HG03378 (cell line): ENCODE measurements at regions not wholly inside any gene's neighbourhood (a gene's known extent, or its start where the extent isn't known, plus 50 kb on each side); places are given as distances from the start of the nearest gene placed in this dataset.

ENCODE experiments used
- ATAC-seq: cut with Tn5 transposase; IDR thresholded peaks from one replicate; pipeline ENCODE4 v1.9.1; 2021; ENCODE audit warnings: mild to moderate bottlenecking, moderate library complexity; ENCODE audit not compliant: unreplicated experiment

DNA sequence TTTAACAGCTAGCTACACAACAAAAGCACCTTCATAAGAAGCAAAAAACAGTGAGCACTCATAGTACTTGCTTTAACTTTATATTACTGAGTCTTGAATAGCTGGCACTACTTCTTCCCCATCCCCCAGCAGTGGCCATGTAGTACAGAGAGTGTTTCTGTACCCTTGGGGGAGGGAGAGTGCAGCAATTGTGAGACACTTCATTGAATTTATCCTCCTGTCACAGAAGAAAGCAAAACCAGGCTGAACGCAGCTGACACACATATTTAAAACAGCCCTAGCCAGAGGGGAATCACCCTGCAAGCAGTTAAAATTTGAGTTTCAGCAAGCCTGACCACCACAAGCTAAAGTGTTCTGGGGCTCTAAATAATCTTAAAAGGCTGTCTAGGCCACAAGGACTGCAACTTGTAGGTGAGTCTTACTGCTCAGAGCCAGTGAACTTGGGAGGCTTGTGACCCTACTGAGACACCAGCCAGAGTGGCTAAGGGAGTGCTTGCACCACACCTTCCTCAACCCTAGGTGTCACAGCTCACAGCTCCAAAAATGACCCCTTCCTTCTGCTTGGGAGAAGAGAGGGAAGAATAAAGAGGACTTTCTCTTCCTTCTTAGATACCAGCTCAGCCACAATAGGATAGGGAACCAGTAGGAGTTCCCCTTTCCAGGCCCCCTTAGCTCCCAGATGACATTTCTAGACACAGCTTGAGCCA lies 97.7 kb upstream of the MEOX2 start:
- ATAC-seq: no peak

DNA sequence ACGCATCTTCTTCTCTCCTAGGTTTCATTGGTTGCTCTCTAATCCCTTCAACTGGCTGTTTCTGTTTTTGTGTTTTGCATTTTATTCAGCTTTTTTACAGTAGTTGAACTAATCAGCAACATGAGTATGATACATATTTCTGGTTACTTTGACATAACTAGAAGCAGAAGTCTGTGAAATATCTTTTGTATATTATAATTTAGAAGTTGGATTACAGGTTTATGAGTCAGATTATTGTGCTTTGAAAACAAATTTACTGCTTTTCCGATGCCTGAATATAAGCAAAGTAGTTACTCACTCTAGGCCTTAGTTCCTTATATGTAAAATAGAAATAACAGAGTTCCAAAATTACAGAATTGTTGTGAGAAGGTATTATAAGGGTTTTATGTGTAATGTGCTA lies 96.2 kb upstream of the MEOX2 start:
- no peak for ATAC-seq

DNA sequence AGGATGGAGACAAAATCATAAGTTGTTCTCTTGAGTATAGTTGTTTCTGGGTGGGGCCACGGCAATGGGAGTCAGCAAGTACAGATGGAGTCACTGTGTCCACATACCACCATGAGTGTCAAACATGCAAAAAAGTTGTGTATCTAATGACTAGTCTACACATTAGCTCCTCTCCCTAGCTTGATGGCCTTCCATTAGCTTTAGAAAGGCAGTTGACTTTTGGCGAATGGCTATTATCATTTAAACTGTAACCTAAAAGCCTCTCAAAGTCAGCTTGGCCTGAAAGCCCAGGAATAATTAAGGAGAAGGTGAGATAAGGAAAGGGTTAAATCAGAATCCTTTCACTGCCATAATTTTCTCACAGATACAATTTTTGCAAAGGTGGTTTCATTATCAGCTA lies 95.5 kb upstream of the MEOX2 start:
- ATAC-seq: no peak

DNA sequence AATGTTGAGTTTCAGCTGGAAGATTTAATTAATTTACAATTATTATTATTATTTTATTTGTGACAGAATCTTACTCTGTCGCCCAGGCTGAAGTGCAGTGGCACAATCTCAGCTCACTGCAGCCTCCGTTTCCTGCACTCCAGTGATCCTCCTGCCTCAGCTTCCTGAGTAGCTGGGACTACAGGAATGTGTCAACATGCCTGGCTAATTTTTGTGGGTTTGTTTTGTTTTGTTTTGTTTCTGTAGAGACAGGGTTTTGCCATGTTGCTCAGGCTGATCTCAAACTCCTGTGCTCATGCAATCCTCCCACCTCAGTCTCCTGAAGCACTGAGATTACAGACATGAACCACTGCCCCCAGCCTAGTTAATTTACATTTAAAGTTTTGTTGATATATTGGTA lies 93.8 kb upstream of the MEOX2 start:
- no peak for ATAC-seq

DNA sequence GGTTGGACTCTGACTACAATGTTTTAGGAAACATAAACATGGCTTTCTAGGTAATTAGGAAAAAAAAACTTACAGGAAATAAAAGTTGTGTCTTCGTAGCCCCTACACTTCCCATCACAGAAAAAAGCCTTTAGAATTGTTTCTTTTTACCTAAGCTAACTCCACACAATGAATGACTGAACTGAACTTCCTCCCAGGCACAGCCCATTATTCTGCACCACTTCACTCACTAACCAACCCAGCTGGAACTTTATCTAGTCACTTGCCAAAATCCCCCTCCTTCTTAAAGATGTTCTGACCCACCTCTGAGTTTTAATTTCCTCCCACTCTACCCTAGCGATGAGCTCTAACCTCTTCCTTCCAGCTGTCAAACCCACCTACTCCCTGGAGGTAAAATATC lies 91.7 kb upstream of the MEOX2 start:
- no peak for ATAC-seq

DNA sequence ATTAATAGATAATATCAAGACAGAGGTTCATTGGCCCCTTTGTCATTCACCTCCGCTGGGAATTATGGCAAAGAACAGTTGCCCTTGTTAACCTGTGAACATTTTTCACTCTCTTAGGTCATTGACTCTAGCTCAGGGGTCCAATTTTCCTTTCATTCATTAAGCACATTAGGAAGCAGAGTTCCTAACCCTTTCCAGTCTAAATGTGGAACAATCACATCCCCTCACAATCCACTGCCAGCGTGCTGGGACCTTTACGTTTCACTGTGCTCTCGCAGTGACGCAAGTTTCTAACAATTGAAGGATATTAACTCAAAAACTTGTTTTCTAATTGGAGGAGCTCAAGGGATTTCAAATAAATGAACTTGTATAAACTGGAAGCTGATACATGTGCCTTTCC lies 79.3 kb upstream of the MEOX2 start:
- no peak for ATAC-seq

DNA sequence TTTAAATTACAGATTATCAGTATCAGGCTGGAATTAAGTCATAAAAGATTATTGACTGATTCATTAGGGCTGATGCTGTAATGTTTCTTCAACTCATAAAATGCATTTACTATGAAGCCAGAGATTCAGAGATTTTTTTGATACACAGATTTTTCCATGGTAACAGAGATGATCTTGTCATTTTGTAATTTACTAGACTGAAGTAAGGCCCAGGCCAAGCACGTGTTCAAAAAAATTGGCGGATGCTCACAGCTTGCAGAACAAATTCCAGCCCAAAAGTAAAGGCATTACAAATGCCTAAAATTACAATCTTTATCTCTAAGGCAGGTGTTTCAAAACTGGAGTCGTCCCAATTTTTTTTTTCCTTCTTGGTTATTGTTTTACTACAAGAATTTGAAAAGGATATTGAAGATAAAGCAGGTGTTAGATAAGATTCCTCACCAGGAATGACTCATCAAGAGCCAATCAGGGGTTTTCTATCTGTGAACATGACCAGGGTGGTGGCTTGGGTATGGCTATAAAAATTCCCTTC lies 78.4 kb upstream of the MEOX2 start:
- no peak for ATAC-seq

DNA sequence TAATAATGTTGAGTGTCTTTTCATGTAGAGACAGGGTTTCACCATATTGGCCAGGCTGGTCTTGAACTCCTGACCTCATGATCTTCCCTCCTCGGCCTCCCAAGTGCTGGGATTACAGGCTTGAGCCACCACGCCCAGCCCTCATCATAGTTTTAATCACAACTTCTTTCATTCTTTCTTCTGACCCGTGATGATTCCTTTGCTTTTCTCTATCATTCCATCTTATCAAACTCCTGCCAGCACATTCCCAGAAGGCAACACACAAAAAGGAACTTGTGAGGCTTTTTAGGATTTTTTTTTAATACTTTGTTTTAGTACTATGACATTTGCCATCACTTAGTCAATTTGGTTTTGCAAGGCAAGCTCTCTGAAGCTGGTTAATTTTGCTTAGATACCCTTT lies 77.5 kb upstream of the MEOX2 start:
- ATAC-seq: no peak

DNA sequence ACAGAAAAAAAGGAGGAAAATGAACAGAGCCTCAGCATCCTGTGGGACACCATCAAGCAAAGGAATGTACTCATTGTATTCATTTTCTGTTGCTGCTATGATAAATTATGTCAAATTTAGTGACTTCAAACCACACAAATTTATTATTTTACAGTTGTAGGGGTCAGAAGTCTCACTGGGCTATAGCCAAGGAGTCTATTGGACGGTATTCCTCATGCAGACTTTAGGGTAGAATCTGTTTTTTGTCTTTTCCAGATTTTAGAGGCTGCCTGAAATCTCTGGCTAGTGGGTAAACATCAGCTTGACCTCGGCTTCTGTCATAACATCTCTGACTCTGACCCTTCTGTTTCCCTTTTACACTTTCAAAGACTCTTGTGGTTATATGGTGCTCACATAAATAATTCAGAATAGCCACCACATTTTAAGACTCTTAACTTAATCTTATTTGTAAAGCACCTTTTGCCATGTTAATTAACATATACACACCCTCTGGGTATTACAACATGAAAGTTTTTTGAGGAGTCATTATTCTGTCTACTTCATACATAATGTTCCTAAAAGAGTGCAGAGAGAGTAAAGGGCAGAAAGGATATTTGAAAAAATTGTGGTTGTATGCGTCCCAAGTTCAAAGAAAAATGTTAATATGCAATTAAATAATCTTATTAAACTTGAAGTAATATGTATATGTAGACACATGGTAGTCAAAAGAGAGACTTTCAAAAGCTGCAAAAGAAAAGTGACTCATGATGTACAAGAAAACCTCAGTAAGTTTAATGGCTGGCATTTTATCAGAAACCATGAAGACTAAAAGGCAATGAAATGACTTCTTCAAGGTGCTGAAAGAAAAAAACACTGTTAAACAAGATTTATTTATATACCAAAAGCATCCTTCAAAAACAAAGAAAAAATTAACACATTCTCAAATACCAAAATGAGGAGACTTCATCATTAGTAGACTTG lies 70.8 kb upstream of the MEOX2 start:
- ATAC-seq: no peak

DNA sequence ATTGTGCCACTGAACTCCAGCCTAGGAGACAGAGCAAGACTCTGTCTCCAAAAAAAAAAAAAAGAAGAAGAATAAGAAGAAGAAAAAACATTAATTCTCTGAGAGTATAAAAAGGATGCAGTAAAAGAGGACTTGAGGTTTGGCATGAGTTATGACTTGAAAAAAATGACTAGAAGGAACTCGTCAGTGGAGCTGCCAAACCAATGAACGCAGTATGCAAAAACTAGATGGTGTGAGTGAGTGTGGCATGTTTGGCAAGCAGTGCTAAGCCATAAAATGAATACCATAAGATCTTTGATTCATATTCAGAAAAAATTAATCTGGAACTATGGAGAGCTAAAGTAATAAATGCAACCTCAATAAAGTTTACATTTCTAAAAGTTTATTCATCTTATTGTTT lies 68.6 kb upstream of the MEOX2 start:
- ATAC-seq: no peak

DNA sequence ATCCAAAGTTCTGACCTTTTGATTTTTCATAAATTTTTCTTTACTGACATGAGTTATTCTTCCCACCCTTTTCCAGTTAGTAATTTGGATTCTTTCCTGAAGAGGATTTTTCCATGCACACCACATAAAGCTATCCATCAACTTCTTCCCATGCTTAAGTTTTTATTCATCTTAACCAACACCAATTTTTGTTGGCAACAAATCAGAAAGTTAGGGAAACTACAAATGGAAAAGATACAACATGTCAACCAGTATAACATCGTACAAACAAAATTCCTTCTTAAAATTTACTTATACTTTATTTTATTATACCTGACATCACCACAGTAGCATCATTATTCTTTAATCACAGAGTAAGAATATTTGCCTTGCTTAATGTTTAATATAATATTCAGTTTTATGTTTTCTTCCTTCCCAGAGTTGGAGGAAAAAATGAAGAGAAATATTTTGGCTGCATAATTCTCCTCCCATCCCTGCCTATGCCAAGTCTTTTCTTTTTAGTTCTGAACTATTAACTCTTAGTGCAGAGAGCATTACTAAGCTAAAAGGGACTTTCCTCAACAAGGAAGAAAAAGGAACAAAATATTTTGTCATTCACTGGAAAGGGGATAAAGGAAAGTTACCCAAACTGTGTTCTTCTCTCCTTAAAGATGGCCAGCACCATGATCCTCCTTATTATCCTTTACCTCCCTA lies 67.5 kb upstream of the MEOX2 start:
- no peak for ATAC-seq

DNA sequence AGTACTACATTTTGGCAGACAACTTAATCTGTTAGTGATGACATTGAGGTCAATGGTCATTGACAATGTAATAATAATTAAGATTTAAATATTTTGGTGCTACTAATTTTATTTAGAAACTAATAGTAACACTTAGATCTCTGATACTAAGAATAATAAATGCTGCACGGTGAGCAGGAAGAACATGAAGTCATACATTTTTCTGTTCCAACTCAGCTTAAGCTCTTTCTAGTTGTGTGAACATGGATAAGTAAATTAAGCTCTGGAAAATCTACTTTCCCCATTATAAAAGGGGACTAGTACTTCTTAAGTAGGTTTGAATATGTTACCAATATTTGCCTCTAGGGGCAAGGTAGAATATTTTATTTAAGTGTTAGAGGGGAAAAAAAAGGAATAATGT lies 65.9 kb upstream of the MEOX2 start:
- no peak for ATAC-seq

DNA sequence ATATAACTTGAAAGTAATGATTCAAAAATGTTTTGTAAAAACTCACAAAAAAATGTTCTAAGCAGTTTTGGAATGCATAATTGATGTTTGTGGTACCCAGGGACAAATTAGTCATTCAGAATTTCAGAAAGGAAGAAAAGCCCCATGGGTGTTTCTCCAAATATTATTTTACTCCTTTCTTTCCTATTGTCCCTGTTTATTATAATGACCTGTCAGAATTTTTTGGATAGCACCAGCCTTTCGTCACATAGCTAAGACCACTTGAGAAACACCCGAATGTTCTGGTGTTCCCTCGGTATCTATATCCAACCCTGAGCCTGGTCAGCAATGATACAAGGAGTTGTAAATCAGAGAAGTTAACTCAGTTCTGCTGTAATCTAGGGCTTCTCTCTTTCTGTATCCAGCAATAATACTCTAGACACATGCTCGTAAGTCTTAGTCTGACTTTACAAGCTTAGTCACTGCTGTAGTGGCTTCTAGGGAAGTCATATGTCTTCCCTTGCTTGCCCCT lies 64.8 kb upstream of the MEOX2 start:
- ATAC-seq: no peak

DNA sequence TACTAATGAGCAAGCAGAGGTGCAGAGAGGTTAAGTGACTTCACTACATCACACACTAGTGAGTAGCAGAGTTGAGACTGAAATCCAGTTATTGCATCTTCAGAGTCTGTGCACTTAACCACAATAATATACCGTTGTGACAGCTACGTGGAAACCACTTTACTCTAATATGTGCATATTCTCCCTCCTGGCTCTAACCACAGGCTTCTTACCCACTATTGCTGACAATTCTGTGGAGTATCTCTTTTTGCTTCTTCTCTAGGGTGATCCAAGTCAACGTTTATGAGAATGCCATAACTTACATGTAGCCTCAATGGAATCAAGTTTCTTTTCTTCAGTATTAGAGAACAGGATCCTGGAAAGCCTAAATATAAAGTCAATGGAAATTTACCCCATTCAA lies 64.2 kb upstream of the MEOX2 start:
- ATAC-seq: no peak

DNA sequence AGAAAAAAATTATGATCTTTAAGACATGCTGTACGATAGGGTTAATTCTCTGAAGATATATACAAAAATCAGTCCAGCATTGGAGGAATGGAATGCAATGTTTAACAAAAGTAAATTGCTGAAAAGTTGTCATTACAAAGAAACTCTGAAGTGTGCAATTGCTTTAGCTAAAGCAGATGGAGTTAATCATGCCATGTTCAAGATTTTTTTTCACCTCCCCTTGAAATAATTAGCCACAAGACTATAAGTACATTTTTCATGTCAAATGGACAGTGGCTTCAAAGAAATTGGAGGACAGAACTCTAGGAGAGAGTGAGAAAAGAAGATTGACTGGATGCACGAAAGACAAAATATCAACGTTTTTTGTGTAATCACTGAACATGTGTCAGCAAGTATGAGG lies 63.1 kb upstream of the MEOX2 start:
- no peak for ATAC-seq

DNA sequence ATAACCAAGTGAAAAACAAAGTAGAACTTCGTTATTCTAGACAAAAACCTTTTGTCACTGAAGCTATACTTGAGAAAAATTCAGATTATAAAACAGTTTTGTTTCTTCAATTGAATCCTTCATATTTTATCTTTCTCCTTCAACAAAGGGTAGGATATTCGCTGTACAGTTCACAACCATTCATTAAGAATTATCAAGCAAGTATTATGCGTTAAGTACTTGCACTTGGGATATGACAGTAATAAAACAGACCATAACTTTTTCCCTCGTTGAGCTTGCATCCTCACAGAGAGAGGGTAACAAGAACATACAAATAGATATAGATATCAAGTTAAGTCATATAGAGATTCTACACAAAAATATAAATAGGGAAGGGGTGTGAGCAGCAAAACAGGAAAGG lies 61.2 kb upstream of the MEOX2 start:
- ATAC-seq: no peak

DNA sequence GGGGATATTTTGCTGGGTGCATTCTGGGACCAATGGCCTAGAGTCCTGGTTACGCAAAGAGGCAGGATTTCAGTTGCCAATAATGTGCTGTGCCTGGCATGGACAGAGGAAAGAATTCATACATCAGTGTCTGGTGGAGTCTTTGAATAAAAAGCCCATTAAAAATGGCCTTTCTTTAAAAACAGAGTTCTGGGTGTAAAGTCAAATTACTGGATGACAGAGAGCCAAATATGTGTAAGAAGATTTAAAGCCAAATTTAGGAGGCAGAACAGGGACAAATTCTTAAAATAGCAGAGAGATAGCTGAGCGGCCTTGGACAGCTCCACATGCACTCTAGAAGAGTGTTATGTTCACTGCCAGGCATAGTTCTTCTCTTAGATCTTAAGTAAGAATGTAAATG lies 60.8 kb upstream of the MEOX2 start:
- no peak for ATAC-seq

DNA sequence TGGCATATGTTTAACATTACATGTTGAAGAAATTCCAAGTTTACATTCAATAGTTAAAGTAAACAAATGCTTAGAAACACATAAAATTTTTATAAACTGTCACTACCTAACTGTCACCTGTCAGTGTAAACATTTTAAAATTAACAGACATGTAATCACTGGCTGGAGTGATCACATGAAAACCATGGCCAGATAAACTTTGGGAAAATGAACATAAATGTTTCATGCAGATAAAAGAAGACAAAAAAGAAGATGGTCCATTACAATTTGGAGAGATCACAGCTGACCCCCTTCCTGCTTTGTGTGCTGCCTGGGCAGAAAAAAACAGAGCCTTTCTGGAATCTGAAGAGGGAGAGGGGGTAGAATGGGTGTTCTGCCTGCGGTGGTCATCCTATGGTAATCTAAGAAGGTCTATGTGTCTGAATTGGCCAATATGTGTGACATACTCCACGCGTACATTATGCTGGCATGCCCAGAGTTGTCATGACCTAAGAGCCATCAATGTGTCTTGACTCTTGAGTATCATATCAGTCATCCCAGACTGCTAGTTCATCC lies 57.5 kb upstream of the MEOX2 start:
- ATAC-seq: no peak

DNA sequence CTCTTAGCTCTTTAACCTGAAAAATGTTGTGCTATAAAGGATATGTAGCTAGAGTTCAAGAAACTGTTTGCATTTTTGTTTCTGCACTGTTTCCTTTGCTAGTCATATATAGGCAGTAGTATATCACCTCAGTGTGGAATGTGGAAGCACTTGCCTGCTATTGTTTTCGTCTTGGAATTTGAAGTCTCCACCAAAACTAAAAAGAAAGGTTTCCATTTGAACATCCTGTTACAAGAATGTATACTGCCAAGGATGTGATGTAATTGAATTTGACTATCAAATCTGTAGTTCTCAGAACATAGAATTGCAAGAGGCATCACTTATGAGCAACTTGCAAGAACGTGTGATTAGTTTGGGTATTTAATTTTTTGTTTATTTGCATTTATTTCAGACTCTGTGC lies 51.1 kb upstream of the MEOX2 start:
- ATAC-seq: no peak
